HG03095 (cell line): ENCODE measurements at regions not wholly inside any gene's neighbourhood (a gene's known extent, or its start where the extent isn't known, plus 50 kb on each side); places are given as distances from the start of the nearest gene placed in this dataset.
"Not testable (repeated sequence)": the region's sequence is repeated elsewhere in the genome, so short reads cannot be mapped to it uniquely, and the experiment has no call there.

ENCODE experiments used
- ATAC-seq: cut with Tn5 transposase; IDR thresholded peaks from one replicate; pipeline ENCODE4 v1.9.1; 2021; ENCODE audit warnings: moderate library complexity; ENCODE audit not compliant: unreplicated experiment

GRCh38 chr21:35982717-35983116, 77.6 kb downstream of the SETD4 start:
- no peak for ATAC-seq

GRCh38 chr21:35981514-35982070, 78.7 kb downstream of the SETD4 start:
- no peak for ATAC-seq

- ATAC-seq, result no peak
Measured at GRCh38 chr21:35980821-35981220, 79.5 kb downstream of the SETD4 start.

- not testable (repeated sequence) for ATAC-seq
Measured at GRCh38 chr21:35977860-35978259, 82.5 kb downstream of the SETD4 start.

- ATAC-seq, result no peak
Measured at GRCh38 chr21:35976929-35977328, 83.4 kb downstream of the SETD4 start.

GRCh38 chr21:35976481-35976880, 83.8 kb downstream of the SETD4 start:
- no peak for ATAC-seq

GRCh38 chr21:35974775-35975174, 85.6 kb downstream of the SETD4 start:
- no peak for ATAC-seq

- no peak for ATAC-seq
Measured at GRCh38 chr21:35971824-35972223, 88.5 kb downstream of the SETD4 start.

- no peak for ATAC-seq
Measured at GRCh38 chr21:35969281-35969680, 91.0 kb downstream of the SETD4 start.

GRCh38 chr21:35968564-35968963, 91.8 kb downstream of the SETD4 start:
- ATAC-seq, result no peak

- no peak for ATAC-seq
Measured at GRCh38 chr21:35965699-35966098, 94.6 kb downstream of the SETD4 start.

GRCh38 chr21:35963920-35964451, 96.3 kb downstream of the SETD4 start:
- no peak for ATAC-seq

- ATAC-seq, result no peak
Measured at GRCh38 chr21:35962917-35963316, 97.4 kb downstream of the SETD4 start.

GRCh38 chr21:35954066-35954465, 106.3 kb downstream of the SETD4 start:
- no peak for ATAC-seq

GRCh38 chr21:35953597-35953996, 106.7 kb downstream of the SETD4 start:
- no peak for ATAC-seq

GRCh38 chr21:35952651-35953340, 107.5 kb downstream of the SETD4 start:
- ATAC-seq, result no peak

GRCh38 chr21:35948982-35949381, 111.3 kb downstream of the SETD4 start:
- no peak for ATAC-seq

- no peak for ATAC-seq
Measured at GRCh38 chr21:35945089-35945671, 115.1 kb downstream of the SETD4 start.

- no peak for ATAC-seq
Measured at GRCh38 chr21:35943752-35944151, 116.6 kb downstream of the SETD4 start.

- ATAC-seq, result no peak
Measured at GRCh38 chr21:35942211-35943144, 117.8 kb downstream of the SETD4 start.
